Fibroblast of mammary gland (primary cell): ENCODE measurements at regions not wholly inside any gene's neighbourhood (a gene's known extent, or its start where the extent isn't known, plus 50 kb on each side); places are given as distances from the start of the nearest gene placed in this dataset.
"Not testable (repeated sequence)": the region's sequence is repeated elsewhere in the genome, so short reads cannot be mapped to it uniquely, and the experiment has no call there.

ENCODE experiments used
- DNase-seq: peaks from one replicate; pipeline ENCODE4 v3.0.0-alpha.2; 2010; ENCODE audit warnings: low read depth
- H3K4me3 ChIP-seq: 2 replicates; pipeline ENCODE4 v1.5.1; 2011; ENCODE audit warnings: low read depth, mild to moderate bottlenecking, low read length, moderate library complexity; ENCODE audit not compliant: control insufficient read depth
- TF ChIP-seq, protein P1 (sequence below): conservative IDR thresholded peaks from 2 replicates; pipeline ENCODE4 v1.5.1; 2011; ENCODE audit warnings: low read depth, low read length, inconsistent platforms; ENCODE audit not compliant: control insufficient read depth, insufficient read depth

DNA sequence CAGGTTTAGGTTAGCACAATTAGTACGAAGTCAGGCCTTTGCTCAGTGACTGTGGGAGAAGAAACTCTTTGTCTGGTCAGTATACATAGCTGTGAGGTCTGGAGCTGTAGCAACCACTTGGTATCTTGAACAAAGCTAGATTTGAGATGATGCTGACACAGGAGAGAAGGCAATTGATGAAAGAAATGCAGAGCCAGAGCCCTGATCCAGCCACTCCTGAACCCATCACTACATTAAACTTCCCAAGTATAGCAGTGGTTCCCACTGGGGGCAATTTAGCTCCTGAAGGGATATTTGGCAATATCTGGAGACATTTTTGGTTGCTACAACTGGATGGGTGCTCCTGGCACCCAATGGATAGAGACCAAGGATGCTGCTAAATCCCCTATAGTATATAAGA, 143.9 kb upstream of the SPRED2 start:
- TF ChIP-seq, protein P1, sequence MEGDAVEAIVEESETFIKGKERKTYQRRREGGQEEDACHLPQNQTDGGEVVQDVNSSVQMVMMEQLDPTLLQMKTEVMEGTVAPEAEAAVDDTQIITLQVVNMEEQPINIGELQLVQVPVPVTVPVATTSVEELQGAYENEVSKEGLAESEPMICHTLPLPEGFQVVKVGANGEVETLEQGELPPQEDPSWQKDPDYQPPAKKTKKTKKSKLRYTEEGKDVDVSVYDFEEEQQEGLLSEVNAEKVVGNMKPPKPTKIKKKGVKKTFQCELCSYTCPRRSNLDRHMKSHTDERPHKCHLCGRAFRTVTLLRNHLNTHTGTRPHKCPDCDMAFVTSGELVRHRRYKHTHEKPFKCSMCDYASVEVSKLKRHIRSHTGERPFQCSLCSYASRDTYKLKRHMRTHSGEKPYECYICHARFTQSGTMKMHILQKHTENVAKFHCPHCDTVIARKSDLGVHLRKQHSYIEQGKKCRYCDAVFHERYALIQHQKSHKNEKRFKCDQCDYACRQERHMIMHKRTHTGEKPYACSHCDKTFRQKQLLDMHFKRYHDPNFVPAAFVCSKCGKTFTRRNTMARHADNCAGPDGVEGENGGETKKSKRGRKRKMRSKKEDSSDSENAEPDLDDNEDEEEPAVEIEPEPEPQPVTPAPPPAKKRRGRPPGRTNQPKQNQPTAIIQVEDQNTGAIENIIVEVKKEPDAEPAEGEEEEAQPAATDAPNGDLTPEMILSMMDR = no peak
- DNase-seq = no peak
- H3K4me3 ChIP-seq = no peak overlapping the region

GRCh38 chr2:65574993-65575392, 142.6 kb upstream of the SPRED2 start:
- peak; percentile 58 for DNase-seq
- TF ChIP-seq, protein P1 = no peak
- H3K4me3 ChIP-seq = no peak overlapping the region

DNA sequence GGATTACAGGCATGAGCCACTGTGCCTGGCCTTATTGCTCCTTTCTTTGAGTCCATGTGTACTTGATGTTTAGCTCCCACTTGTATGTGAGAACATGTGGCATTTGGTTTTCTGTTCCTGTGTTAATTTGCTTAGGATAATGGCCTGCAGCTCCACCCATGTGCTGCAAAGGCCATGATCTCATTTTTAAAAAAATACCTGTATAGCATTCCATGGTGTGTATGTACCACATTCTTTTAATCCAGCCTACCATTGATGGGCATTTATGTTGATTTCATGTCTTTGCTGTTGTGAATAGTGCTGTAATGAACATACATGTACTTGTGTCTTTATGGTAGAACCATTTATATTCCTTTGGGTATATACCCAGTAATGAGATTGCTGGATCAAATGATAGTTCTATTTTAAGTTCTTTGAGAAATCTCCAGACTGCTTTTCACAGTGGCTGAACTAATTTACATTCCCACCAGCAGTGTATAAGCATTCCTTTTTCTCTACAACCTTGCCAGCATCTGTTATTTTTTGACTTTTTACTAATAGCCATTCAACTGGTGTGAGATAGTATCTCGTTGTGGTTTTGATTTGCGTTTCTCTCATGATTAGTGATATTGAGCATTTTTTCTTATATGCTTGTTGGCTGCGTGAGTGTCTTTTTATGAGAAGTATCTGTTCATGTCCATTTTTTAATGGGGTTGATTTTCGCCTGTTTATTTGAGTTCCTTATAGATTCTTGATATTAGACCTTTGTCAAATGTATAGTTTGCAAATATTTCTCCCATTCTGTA, 136.4 kb upstream of the SPRED2 start:
- DNase-seq, H3K4me3 ChIP-seq: not testable (repeated sequence)

GRCh38 chr2:65566617-65567016, 134.2 kb upstream of the SPRED2 start:
- no peak overlapping the region for H3K4me3 ChIP-seq
- DNase-seq = no peak

GRCh38 chr2:65565681-65566080, 133.3 kb upstream of the SPRED2 start:
- H3K4me3 ChIP-seq = no peak overlapping the region
- TF ChIP-seq, protein P1 = no peak
- no peak for DNase-seq

More at GRCh38 chr2:65566617-65567016, 134.2 kb upstream of the SPRED2 start:
- TF ChIP-seq, protein P1 = no peak

- DNase-seq = no peak
- TF ChIP-seq, protein P1 = no peak
- H3K4me3 ChIP-seq = no peak overlapping the region
These were observed 131.9 kb upstream of the SPRED2 start for GRCh38 chr2:65564299-65564698.

- no peak for DNase-seq
- TF ChIP-seq, protein P1 = no peak
- H3K4me3 ChIP-seq = no peak overlapping the region
These were observed 130.5 kb upstream of the SPRED2 start for GRCh38 chr2:65562890-65563289.
